GM13976 (cell line): ENCODE measurements at regions not wholly inside any gene's neighbourhood (a gene's known extent, or its start where the extent isn't known, plus 50 kb on each side); places are given as distances from the start of the nearest gene placed in this dataset.

Source experiments
- DNase-seq: peaks from one replicate; pipeline ENCODE4 v3.0.0; 2012; ENCODE audit warnings: low spot score
- CTCF ChIP-seq: IDR thresholded peaks from 2 replicates; pipeline ENCODE4 v1.5.1; 2012; ENCODE audit warnings: borderline replicate concordance, mild to moderate bottlenecking; ENCODE audit not compliant: insufficient read depth; ENCODE audit errors: extremely low read depth, missing control alignments, control extremely low read depth
- in situ Hi-C: fragments of 300-500 bp; cut with MboI; formaldehyde crosslinking; loops from one replicate; pipeline ENCODE4 v1.12.0; 2022; ENCODE audit warnings: low sequenced_read_pairs, mixed read lengths, inconsistent platforms; ENCODE audit not compliant: unreplicated experiment

- in situ Hi-C loops = no loop called here
- no peak for DNase-seq
- no peak for TF ChIP-seq CTCF
These were observed 52.0 kb upstream of the GADD45A start for GRCh38 chr1:67632811-67633655.

GRCh38 chr1:67634396-67634935 lies 50.5 kb upstream of the GADD45A start:
- TF ChIP-seq CTCF = no peak
- DNase-seq = no peak
- in situ Hi-C loops = no loop called here

- DNase-seq = no peak
- in situ Hi-C loops = no loop called here
- no peak for TF ChIP-seq CTCF
These were observed 49.8 kb upstream of the GADD45A start for GRCh38 chr1:67635055-67635809.
